H9 (cell line): ENCODE measurements at regions not wholly inside any gene's neighbourhood (a gene's known extent, or its start where the extent isn't known, plus 50 kb on each side); places are given as distances from the start of the nearest gene placed in this dataset.

Experiments
- DNase-seq: peaks from one replicate; pipeline ENCODE4 v3.0.0-alpha.2; 2017
- H2AFZ ChIP-seq: one replicate; pipeline ENCODE4 v1.6.1; 2013; ENCODE audit warnings: mild to moderate bottlenecking, low read length, control low read depth, moderate library complexity
- H2AK5ac ChIP-seq: 2 replicates; pipeline ENCODE4 v1.6.1; 2013; ENCODE audit warnings: low read length, control low read depth, mixed read lengths; ENCODE audit not compliant: insufficient read length
- H2BK120ac ChIP-seq: one replicate; pipeline ENCODE4 v1.6.1; 2013; ENCODE audit warnings: low read depth, mild to moderate bottlenecking, low read length, control low read depth, inconsistent platforms; ENCODE audit not compliant: poor library complexity, severe bottlenecking
- H2BK12ac ChIP-seq: 2 replicates; pipeline ENCODE4 v1.6.1; 2013; ENCODE audit warnings: low read length, control low read depth, mixed read lengths, low read depth; ENCODE audit not compliant: insufficient read length
- H2BK15ac ChIP-seq: 2 replicates; pipeline ENCODE4 v1.6.1; 2013; ENCODE audit warnings: low read depth, low read length, control low read depth
- H2BK20ac ChIP-seq: one replicate; pipeline ENCODE4 v1.6.1; 2013; ENCODE audit warnings: low read depth, mild to moderate bottlenecking, low read length, control low read depth, inconsistent platforms; ENCODE audit not compliant: poor library complexity, severe bottlenecking
- H2BK5ac ChIP-seq: 2 replicates; pipeline ENCODE4 v1.6.1; 2013; ENCODE audit warnings: low read length, control low read depth, mixed read lengths; ENCODE audit not compliant: insufficient read length
- H3K14ac ChIP-seq: 2 replicates; pipeline ENCODE4 v1.6.1; 2013; ENCODE audit warnings: low read length, control low read depth; ENCODE audit not compliant: insufficient read depth
- H3K18ac ChIP-seq: 2 replicates; pipeline ENCODE4 v1.6.1; 2013; ENCODE audit warnings: low read depth, mild to moderate bottlenecking, mixed read lengths, low read length, control low read depth; ENCODE audit not compliant: insufficient read length
- H3K23ac ChIP-seq: 2 replicates; pipeline ENCODE4 v1.6.1; 2013; ENCODE audit warnings: low read length, control low read depth, mixed read lengths, low read depth; ENCODE audit not compliant: insufficient read length
- H3K23me2 ChIP-seq: 2 replicates; pipeline ENCODE4 v1.6.1; 2013; ENCODE audit warnings: low read depth, mild to moderate bottlenecking, mixed read lengths, low read length, control low read depth; ENCODE audit not compliant: insufficient read length, poor library complexity, severe bottlenecking
- H3K27ac ChIP-seq: 2 replicates; pipeline ENCODE4 v1.5.1; 2013; ENCODE audit warnings: low read length, control low read depth, mixed read lengths, low read depth; ENCODE audit not compliant: insufficient read length
- H3K27me3 ChIP-seq: 2 replicates; pipeline ENCODE4 v1.6.1; 2013; ENCODE audit warnings: low read length, control low read depth, inconsistent platforms; ENCODE audit not compliant: insufficient read depth
- H3K4ac ChIP-seq: 2 replicates; pipeline ENCODE4 v1.6.1; 2013; ENCODE audit warnings: low read depth, mild to moderate bottlenecking, control low read depth, inconsistent platforms, low read length, moderate library complexity
- H3K4me1 ChIP-seq: 2 replicates; pipeline ENCODE4 v1.6.1; 2013; ENCODE audit warnings: low read length, control low read depth, inconsistent platforms; ENCODE audit not compliant: insufficient read depth
- H3K4me2 ChIP-seq: 2 replicates; pipeline ENCODE4 v1.6.1; 2013; ENCODE audit warnings: low read length, control low read depth, mixed read lengths; ENCODE audit not compliant: insufficient read length, insufficient read depth
- H3K56ac ChIP-seq: 2 replicates; pipeline ENCODE4 v1.6.1; 2013; ENCODE audit warnings: low read depth, mild to moderate bottlenecking, mixed read lengths, low read length, control low read depth; ENCODE audit not compliant: insufficient read length
- H3K79me1 ChIP-seq: 2 replicates; pipeline ENCODE4 v1.6.1; 2013; ENCODE audit warnings: low read depth, mild to moderate bottlenecking, moderate library complexity, low read length, control low read depth, inconsistent platforms; ENCODE audit not compliant: insufficient read depth, poor library complexity, severe bottlenecking
- H3K79me2 ChIP-seq: 2 replicates; pipeline ENCODE4 v1.6.1; 2013; ENCODE audit warnings: low read length, control low read depth, inconsistent platforms; ENCODE audit not compliant: insufficient read depth
- H3K9ac ChIP-seq: 2 replicates; pipeline ENCODE4 v1.6.1; 2013; ENCODE audit warnings: low read length, control low read depth, mixed read lengths; ENCODE audit not compliant: insufficient read length; ENCODE audit errors: extremely low read depth
- H3K9me3 ChIP-seq: one replicate; pipeline ENCODE4 v1.6.1; 2013; ENCODE audit warnings: low read depth, low read length, inconsistent platforms; ENCODE audit not compliant: control insufficient read depth
- H3T11ph ChIP-seq: one replicate; pipeline ENCODE4 v1.6.1; 2013; ENCODE audit warnings: mild to moderate bottlenecking, low read length, control low read depth, inconsistent platforms
- H4K20me1 ChIP-seq: one replicate; pipeline ENCODE4 v1.6.1; 2013; ENCODE audit not compliant: control insufficient read depth, insufficient read length, insufficient read depth
- H4K5ac ChIP-seq: 2 replicates; pipeline ENCODE4 v1.6.1; 2013; ENCODE audit warnings: low read depth, mild to moderate bottlenecking, mixed read lengths, low read length, control low read depth; ENCODE audit not compliant: insufficient read length
- H4K8ac ChIP-seq: replicated peaks from 2 replicates; pipeline ENCODE4 v1.6.1; 2013; ENCODE audit warnings: low read length, control low read depth, mixed read lengths, low read depth; ENCODE audit not compliant: insufficient read length
- H4K91ac ChIP-seq: 2 replicates; pipeline ENCODE4 v1.6.1; 2013; ENCODE audit warnings: low read depth, mild to moderate bottlenecking, moderate library complexity, mixed read lengths, low read length, control low read depth; ENCODE audit not compliant: insufficient read length
- H3K27ac Mint-ChIP-seq, 3 experiments: 2 replicates in 2 of 3; 3 replicates in 1 of 3; pipeline ENCODE4 v1.8.0; 2020 to 2021; ENCODE audit warnings: mixed read lengths in 3 of 3, mild to moderate bottlenecking in 1 of 3, moderate library complexity in 1 of 3
- H3K27me3 Mint-ChIP-seq: 2 replicates; pipeline ENCODE4 v1.8.0; 2021; ENCODE audit warnings: low read depth, mild to moderate bottlenecking, moderate library complexity, mixed read lengths
- H3K36me3 Mint-ChIP-seq, 3 experiments: 2 replicates in 2 of 3; 3 replicates in 1 of 3; pipeline ENCODE4 v1.8.0; 2020 to 2021; ENCODE audit warnings: low read depth in 3 of 3, mixed read lengths in 3 of 3; ENCODE audit not compliant: insufficient read depth in 1 of 3
- H3K4me1 Mint-ChIP-seq, 2 experiments: 2 replicates each; pipeline ENCODE4 v1.8.0; 2020; ENCODE audit warnings: mixed read lengths in 2 of 2
- H3K4me3 Mint-ChIP-seq, 2 experiments: 2 replicates in 1 of 2; 3 replicates in 1 of 2; pipeline ENCODE4 v1.8.0; 2020 to 2021; ENCODE audit warnings: mild to moderate bottlenecking in 2 of 2, mixed read lengths in 2 of 2, moderate library complexity in 1 of 2
- H3K9me3 Mint-ChIP-seq, 2 experiments: 2 replicates in 1 of 2; 3 replicates in 1 of 2; pipeline ENCODE4 v1.8.0; 2020; ENCODE audit warnings: mild to moderate bottlenecking in 2 of 2, mixed read lengths in 2 of 2, moderate library complexity in 1 of 2
- CTCF ChIP-seq: fragments of 200-600 bp; sonication (generic); conservative IDR thresholded peaks from 3 replicates; pipeline ENCODE4 v1.8.0; 2021; ENCODE audit warnings: antibody characterized with exemption, mild to moderate bottlenecking
- WGBS: extraction: QIAGEN DNeasy Blood & Tissue Kit; methylation state at CpG from one replicate; pipeline ENCODE4 v1.1.7; 2013; ENCODE audit warnings: missing lambda C conversion rate, low lambda C conversion rate, mixed read lengths; ENCODE audit not compliant: insufficient read length; ENCODE audit errors: extremely low coverage; 5-methylcytosine and 5-hydroxymethylcytosine counted together

GRCh38 chr7:68550027-68550426 is 1048.2 kb upstream of the AUTS2 start:
- Histone ChIP-seq H4K8ac (no peak overlapping the region), H3K4me1 (no peaks in the 10 kb centered on the region), H2AK5ac (no peak overlapping the region), H3K23me2 (no peaks in the 10 kb centered on the region), H2BK15ac (no peak overlapping the region), H2BK5ac (no peak overlapping the region), H3K79me2 (no peaks in the 10 kb centered on the region), H4K20me1 (no peaks in the 10 kb centered on the region), H3K56ac (no peak overlapping the region), H2BK12ac (no peak overlapping the region), H3K9ac (no peak overlapping the region), H3K18ac (no peak overlapping the region), H2BK20ac (no peak overlapping the region), H3K4ac (no peak overlapping the region), H3T11ph (no peak overlapping the region), H3K23ac (no peak overlapping the region), H4K5ac (no peak overlapping the region), H3K9me3 (no peaks in the 10 kb centered on the region), H3K27me3 (no peaks in the 10 kb centered on the region), H3K79me1 (no peaks in the 10 kb centered on the region), H3K14ac (no peak overlapping the region), H4K91ac (no peak overlapping the region), H2AFZ (no peak overlapping the region), H2BK120ac (no peak overlapping the region), H3K27ac (no peak overlapping the region), H3K4me2 (no peak overlapping the region)
- WGBS: no CpG with 5 or more reads among the region's 2 CpGs
- no peak for TF ChIP-seq CTCF
- no peak for DNase-seq
- Mint-ChIP-seq H3K36me3 (no peaks in the 10 kb centered on the region), H3K4me3 (no peak overlapping the region), H3K27ac (no peak overlapping the region), H3K4me1 (no peaks in the 10 kb centered on the region), H3K27me3 (no peaks in the 10 kb centered on the region), H3K9me3 (no peaks in the 10 kb centered on the region)
